ENCODE measurements at regions not wholly inside any gene's neighbourhood (a gene's known extent, or its start where the extent isn't known, plus 50 kb on each side); places are given as distances from the start of the nearest gene placed in this dataset.
"Not testable (repeated sequence)": the region's sequence is repeated elsewhere in the genome, so short reads cannot be mapped to it uniquely, and the experiment has no call there.

- no peak overlapping the region for H3K4me3 ChIP-seq (ENCODE audit: low read depth, low read length)
- POLR2A ChIA-PET: no interaction called here
These were observed 78.3 kb upstream of the RGS1 start for GRCh38 chr1:192497214-192497794.

GRCh38 chr1:192498092-192498491 lies 77.5 kb upstream of the RGS1 start:
- DNase-seq (ENCODE audit: low read depth, low spot score); H3K4me3 ChIP-seq (ENCODE audit: low read depth, low read length); POLR2A ChIA-PET: not testable (repeated sequence)
- CTCF ChIA-PET: interaction anchor here (0.8 kb wide), 1 partner anchor 9 kb away, joined by 3 read pairs; no protein-coding TSS in a partner anchor

More at GRCh38 chr1:192497214-192497794, 78.3 kb upstream of the RGS1 start:
- no peak for DNase-seq (ENCODE audit: low read depth, low spot score)
- CTCF ChIA-PET: no interaction called here
- TF ChIP-seq, protein P1, sequence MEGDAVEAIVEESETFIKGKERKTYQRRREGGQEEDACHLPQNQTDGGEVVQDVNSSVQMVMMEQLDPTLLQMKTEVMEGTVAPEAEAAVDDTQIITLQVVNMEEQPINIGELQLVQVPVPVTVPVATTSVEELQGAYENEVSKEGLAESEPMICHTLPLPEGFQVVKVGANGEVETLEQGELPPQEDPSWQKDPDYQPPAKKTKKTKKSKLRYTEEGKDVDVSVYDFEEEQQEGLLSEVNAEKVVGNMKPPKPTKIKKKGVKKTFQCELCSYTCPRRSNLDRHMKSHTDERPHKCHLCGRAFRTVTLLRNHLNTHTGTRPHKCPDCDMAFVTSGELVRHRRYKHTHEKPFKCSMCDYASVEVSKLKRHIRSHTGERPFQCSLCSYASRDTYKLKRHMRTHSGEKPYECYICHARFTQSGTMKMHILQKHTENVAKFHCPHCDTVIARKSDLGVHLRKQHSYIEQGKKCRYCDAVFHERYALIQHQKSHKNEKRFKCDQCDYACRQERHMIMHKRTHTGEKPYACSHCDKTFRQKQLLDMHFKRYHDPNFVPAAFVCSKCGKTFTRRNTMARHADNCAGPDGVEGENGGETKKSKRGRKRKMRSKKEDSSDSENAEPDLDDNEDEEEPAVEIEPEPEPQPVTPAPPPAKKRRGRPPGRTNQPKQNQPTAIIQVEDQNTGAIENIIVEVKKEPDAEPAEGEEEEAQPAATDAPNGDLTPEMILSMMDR (IDR thresholded peaks at IDR 0.05; ENCODE audit: insufficient read depth, low read length, missing control alignments): no peak

- CTCF ChIA-PET: interaction anchor here (0.7 kb wide), 1 partner anchor 25 kb away, joined by 3 read pairs; no protein-coding TSS in a partner anchor
- DNase-seq (ENCODE audit: low read depth, low spot score); POLR2A ChIA-PET; H3K4me3 ChIP-seq (ENCODE audit: low read depth, low read length): not testable (repeated sequence)
These were observed 76.5 kb upstream of the RGS1 start for GRCh38 chr1:192499061-192499581.

- DNase-seq (ENCODE audit: low read depth, low spot score); POLR2A ChIA-PET; CTCF ChIA-PET; H3K4me3 ChIP-seq (ENCODE audit: low read depth, low read length): not testable (repeated sequence)
These were observed 75.0 kb upstream of the RGS1 start for GRCh38 chr1:192500541-192500940.

- TF ChIP-seq, protein P1 (IDR thresholded peaks at IDR 0.05; ENCODE audit: insufficient read depth, low read length, missing control alignments): peak; percentile 20
- POLR2A ChIA-PET: no interaction called here
- DNase-seq (ENCODE audit: low read depth, low spot score): no peak
- CTCF ChIA-PET: interaction anchor here (0.6 to 1.9 kb wide), 13 partner anchors 9 to 104 kb away, joined by 3 to 16 read pairs (median 5); no protein-coding TSS in a partner anchor
- H3K4me3 ChIP-seq (ENCODE audit: low read depth, low read length): no peak overlapping the region
These were observed 68.8 kb upstream of the RGS1 start for GRCh38 chr1:192506741-192507155.

DNA sequence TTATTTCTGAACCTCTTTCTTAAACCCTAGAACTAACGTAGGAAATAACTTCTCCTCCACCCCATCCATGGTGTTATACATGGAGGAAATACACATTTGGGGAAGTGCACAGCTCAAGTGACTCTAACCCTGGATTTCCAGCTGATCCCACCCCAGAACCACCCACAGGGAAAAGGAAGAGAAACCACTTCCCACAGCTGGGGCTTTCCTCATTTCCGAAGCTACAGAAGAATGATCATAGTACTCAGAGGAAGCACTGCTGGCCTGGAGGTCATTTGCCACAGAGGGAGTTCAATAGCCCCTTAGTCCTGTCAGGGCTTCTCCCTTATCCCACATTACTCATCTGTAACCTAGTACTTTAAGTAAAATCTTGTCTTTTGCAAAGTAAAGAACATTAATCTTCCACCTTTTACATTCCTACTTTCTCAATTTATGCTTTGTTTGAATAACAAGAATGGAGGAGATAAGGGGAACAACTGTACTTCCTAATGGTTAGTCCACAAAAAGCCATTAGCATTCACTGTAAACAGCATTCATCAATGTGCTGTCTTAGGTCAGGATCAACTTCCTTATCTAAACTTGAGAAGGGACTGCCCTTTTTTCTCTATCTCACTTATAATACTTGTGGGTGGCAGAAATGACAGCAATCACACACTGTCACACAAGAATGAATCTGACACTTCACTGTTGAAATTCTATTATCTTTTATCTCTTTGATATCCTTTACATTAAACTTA lies 63.0 kb upstream of the RGS1 start:
- no peak overlapping the region for H3K4me3 ChIP-seq (ENCODE audit: low read depth, low read length)
- POLR2A ChIA-PET: no interaction called here
- CTCF ChIA-PET: interaction anchor here (0.7 kb wide), 1 partner anchor 35 kb away, joined by 3 read pairs; no protein-coding TSS in a partner anchor
- TF ChIP-seq, protein P1 (IDR thresholded peaks at IDR 0.05; ENCODE audit: insufficient read depth, low read length, missing control alignments): no peak
- no peak for DNase-seq (ENCODE audit: low read depth, low spot score)

GRCh38 chr1:192513196-192513595 lies 62.4 kb upstream of the RGS1 start:
- H3K4me3 ChIP-seq (ENCODE audit: low read depth, low read length): no peak overlapping the region
- ChIA-PET CTCF (no interaction called here), POLR2A (no interaction called here)
- TF ChIP-seq, protein P1 (IDR thresholded peaks at IDR 0.05; ENCODE audit: insufficient read depth, low read length, missing control alignments): no peak
- DNase-seq (ENCODE audit: low read depth, low spot score): no peak
